ENCODE measurements at regions not wholly inside any gene's neighbourhood (a gene's known extent, or its start where the extent isn't known, plus 50 kb on each side); places are given as distances from the start of the nearest gene placed in this dataset.
A peak's percentile ranks its signal among the peaks of the same experiment; 100 is the strongest.

DNA sequence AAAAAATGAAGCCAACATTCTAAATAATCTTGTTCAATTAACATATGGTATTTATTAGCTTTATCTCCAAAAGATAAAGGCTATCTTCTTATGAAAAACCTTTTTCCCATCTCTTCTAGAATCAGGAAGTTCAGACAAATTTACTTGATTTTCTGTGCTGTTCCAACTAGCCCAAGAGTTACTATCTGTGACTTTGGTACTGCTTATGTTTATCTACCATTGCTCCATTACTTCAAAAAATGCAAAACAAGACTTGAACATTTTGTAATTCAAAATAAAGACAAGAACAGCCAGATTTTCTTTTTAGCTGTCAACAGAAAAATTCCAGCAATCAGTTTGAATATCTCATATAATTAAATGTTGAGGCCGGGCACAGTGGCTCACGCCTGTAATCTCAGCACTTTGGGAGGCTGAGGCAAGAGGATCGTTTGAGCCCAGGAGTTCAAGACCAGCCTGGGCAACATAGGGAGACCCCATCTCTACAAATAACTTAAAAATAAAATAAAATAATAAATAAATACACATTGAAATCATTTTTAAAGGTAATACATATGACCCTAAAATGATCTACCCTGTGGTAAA lies 188.5 kb downstream of the LTN1 start:
- POLR2A ChIA-PET (ENCODE audit: partially characterized antibody) = no interaction called here
- Histone ChIP-seq H3K4me1 (ENCODE audit: insufficient read depth, low read length) (no peaks in the 10 kb centered on the region), H3K4me3 (ENCODE audit: low read length in 2 of 2) (no peak overlapping the region), H3K9me3 (ENCODE audit: control insufficient read depth in 1 of 2, low read length in 2 of 2) (no peaks in the 10 kb centered on the region), H3K27me3 (ENCODE audit: insufficient read depth, low read length) (no peaks in the 10 kb centered on the region), H3K36me3 (ENCODE audit: insufficient read depth, low read length) (no peaks in the 10 kb centered on the region), H3K27ac (ENCODE audit: low read depth, low read length) (no peak overlapping the region)
- H3K36me3 Mint-ChIP-seq = peaks cover 9 to 41% of the 10 kb centered on the region in 2 donors
- peaks cover 0 to 2% of the 10 kb centered on the region in 2 donors for H3K27me3 Mint-ChIP-seq
- CTCF ChIA-PET (ENCODE audit: partially characterized antibody) = interaction anchor here (1.5 kb wide), 1 partner anchor 24 kb away, joined by 3 read pairs; no protein-coding TSS in a partner anchor
- peaks cover 0 to 4% (median 2%) of the 10 kb centered on the region in 4 donors for H3K4me1 Mint-ChIP-seq
- DNase-seq = no peak
- H3K9me3 Mint-ChIP-seq = peaks cover 2 to 12% (median 4%) of the 10 kb centered on the region in 8 donors
- no peak overlapping the region for H3K27ac Mint-ChIP-seq
- intact Hi-C loops (cut with micrococcal nuclease) = no loop called here
- H3K4me3 Mint-ChIP-seq = no peak overlapping the region

DNA sequence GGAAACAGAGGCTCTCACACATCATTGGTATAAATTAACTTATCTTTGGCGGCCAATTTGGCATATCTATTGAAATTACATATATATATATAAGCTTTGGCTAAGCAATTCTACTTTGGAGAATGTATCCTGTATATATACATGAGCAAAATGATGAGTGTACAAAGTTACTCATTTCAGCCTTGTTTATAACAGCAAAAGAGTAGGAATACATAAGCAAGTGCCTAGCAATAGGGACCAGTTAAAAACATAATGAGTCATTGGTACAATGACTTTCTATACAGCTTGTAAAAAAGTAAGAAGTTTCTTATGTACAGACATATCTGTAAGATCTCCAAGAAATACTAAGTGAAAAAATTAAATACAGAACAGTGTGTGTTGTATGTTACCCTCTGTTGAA lies 190.8 kb downstream of the LTN1 start:
- ChIA-PET POLR2A (ENCODE audit: partially characterized antibody) (interaction anchor here (0.6 kb wide), 1 partner anchor 22 kb away, joined by 3 read pairs; no protein-coding TSS in a partner anchor), CTCF (ENCODE audit: partially characterized antibody) (no interaction called here)
- no peaks in the 10 kb centered on the region for H3K36me3 ChIP-seq (ENCODE audit: insufficient read depth, low read length)
- no peaks in the 10 kb centered on the region for H3K27me3 ChIP-seq (ENCODE audit: insufficient read depth, low read length)
- peaks cover 0 to 3% (median 2%) of the 10 kb centered on the region in 4 donors for H3K4me1 Mint-ChIP-seq
- intact Hi-C loops (cut with micrococcal nuclease) = no loop called here
- H3K27ac ChIP-seq (ENCODE audit: low read depth, low read length) = no peak overlapping the region
- H3K36me3 Mint-ChIP-seq = peaks cover 3 to 30% of the 10 kb centered on the region in 2 donors
- no peak overlapping the region for H3K27ac Mint-ChIP-seq
- H3K9me3 ChIP-seq (ENCODE audit: control insufficient read depth in 1 of 2, low read length in 2 of 2) = no peaks in the 10 kb centered on the region
- no peak for DNase-seq
- H3K4me3 Mint-ChIP-seq = peak overlapping the region in 1 of 8 donors; percentile 43
- H3K27me3 Mint-ChIP-seq = no peaks in the 10 kb centered on the region
- H3K4me1 ChIP-seq (ENCODE audit: insufficient read depth, low read length) = no peaks in the 10 kb centered on the region
- H3K9me3 Mint-ChIP-seq = peaks cover 0 to 2% (median 0%) of the 10 kb centered on the region in 8 donors
- no peak overlapping the region for H3K4me3 ChIP-seq (ENCODE audit: low read length in 2 of 2)

DNA sequence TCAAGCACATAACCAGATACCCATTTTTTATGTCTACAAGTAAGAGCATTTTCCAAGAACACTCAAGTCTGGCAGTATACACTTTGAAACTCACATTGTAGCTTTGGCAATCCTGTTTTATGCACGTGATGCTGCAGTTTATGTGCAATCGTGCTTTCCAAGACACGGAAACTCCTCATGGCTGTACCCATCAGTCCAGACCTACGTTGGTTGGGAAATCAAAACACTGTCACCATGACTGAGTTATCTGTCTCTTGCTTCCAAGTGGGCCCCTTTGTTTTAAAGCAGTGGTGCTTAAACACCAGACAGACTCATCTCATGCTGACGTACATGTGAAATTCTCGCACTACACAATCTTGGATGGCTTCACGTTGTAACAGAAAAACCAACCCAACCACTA lies 192.8 kb downstream of the LTN1 start:
- DNase-seq = no peak
- POLR2A ChIA-PET (ENCODE audit: partially characterized antibody) = no interaction called here
- Histone ChIP-seq H3K36me3 (ENCODE audit: insufficient read depth, low read length) (no peaks in the 10 kb centered on the region), H3K4me3 (ENCODE audit: low read length in 2 of 2) (no peak overlapping the region), H3K4me1 (ENCODE audit: insufficient read depth, low read length) (no peaks in the 10 kb centered on the region), H3K27ac (ENCODE audit: low read depth, low read length) (no peak overlapping the region), H3K9me3 (ENCODE audit: control insufficient read depth in 1 of 2, low read length in 2 of 2) (no peaks in the 10 kb centered on the region), H3K27me3 (ENCODE audit: insufficient read depth, low read length) (no peaks in the 10 kb centered on the region)
- H3K27me3 Mint-ChIP-seq = no peaks in the 10 kb centered on the region
- intact Hi-C loops (cut with micrococcal nuclease) = no loop called here
- CTCF ChIA-PET (ENCODE audit: partially characterized antibody) = no interaction called here
- H3K4me3 Mint-ChIP-seq = no peak overlapping the region
- H3K9me3 Mint-ChIP-seq = peaks cover 0 to 2% (median 0%) of the 10 kb centered on the region in 8 donors
- H3K27ac Mint-ChIP-seq = no peak overlapping the region
- H3K4me1 Mint-ChIP-seq = peaks cover 0 to 3% (median 2%) of the 10 kb centered on the region in 4 donors
- H3K36me3 Mint-ChIP-seq = peaks cover 3 to 19% of the 10 kb centered on the region in 2 donors

DNA sequence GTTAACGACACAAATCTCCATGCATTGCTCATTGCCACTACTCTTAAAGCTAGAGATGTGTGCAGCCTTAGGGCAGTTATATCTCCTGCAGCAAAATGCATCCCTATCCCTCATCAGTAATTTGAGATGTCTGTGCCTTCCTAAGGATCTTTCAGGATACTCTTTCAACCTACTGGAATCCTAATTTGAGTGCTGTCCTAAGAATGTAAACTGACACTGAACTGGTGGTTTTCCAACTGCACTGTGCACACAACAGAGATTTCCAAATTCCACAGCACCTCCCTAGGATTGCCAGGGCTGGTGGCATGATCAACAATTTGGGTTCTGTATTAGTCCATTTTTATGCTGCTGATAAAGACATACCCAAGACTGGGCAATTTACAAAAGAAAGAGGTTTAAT lies 193.9 kb downstream of the LTN1 start:
- ChIA-PET CTCF (ENCODE audit: partially characterized antibody) (no interaction called here), POLR2A (ENCODE audit: partially characterized antibody) (no interaction called here)
- Mint-ChIP-seq H3K4me1 (peaks cover 0 to 3% (median 2%) of the 10 kb centered on the region in 4 donors), H3K9me3 (peaks cover 0 to 2% (median 0%) of the 10 kb centered on the region in 8 donors), H3K36me3 (peaks cover 3 to 19% of the 10 kb centered on the region in 2 donors), H3K27ac (no peak overlapping the region), H3K4me3 (no peak overlapping the region), H3K27me3 (no peaks in the 10 kb centered on the region)
- Histone ChIP-seq H3K27ac (ENCODE audit: low read depth, low read length) (no peak overlapping the region), H3K9me3 (ENCODE audit: control insufficient read depth in 1 of 2, low read length in 2 of 2) (no peaks in the 10 kb centered on the region), H3K27me3 (ENCODE audit: insufficient read depth, low read length) (no peaks in the 10 kb centered on the region), H3K4me1 (ENCODE audit: insufficient read depth, low read length) (no peaks in the 10 kb centered on the region), H3K4me3 (ENCODE audit: low read length in 2 of 2) (no peak overlapping the region), H3K36me3 (ENCODE audit: insufficient read depth, low read length) (no peaks in the 10 kb centered on the region)
- DNase-seq = no peak
- intact Hi-C loops (cut with micrococcal nuclease) = no loop called here

DNA sequence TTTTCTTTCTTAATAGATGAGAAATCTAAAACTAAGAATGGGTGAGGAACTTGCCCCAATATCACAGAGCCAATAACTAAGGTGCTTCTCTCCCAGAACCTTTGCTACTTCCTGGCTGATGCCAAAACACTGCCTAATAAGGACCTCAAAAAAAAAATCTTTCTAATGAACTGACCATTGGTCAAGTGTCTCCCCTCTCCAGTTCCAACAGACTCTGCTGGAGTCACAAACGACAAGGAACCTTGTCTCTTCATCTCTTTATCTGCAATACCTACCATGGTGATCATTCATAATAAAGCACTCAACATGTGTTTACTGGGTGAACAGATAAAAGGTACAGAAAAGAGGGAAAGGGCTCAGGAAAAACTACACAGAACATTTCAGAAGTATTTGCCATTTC lies 197.4 kb downstream of the LTN1 start:
- intact Hi-C loops (cut with micrococcal nuclease) = no loop called here
- POLR2A ChIA-PET (ENCODE audit: partially characterized antibody) = no interaction called here
- Histone ChIP-seq H3K27me3 (ENCODE audit: insufficient read depth, low read length) (no peaks in the 10 kb centered on the region), H3K36me3 (ENCODE audit: insufficient read depth, low read length) (no peaks in the 10 kb centered on the region), H3K4me3 (ENCODE audit: low read length in 2 of 2) (no peak overlapping the region), H3K27ac (ENCODE audit: low read depth, low read length) (no peak overlapping the region), H3K4me1 (ENCODE audit: insufficient read depth, low read length) (no peaks in the 10 kb centered on the region), H3K9me3 (ENCODE audit: control insufficient read depth in 1 of 2, low read length in 2 of 2) (no peaks in the 10 kb centered on the region)
- peaks cover 3 to 19% of the 10 kb centered on the region in 2 donors for H3K36me3 Mint-ChIP-seq
- no peak overlapping the region for H3K27ac Mint-ChIP-seq
- no peak for DNase-seq
- H3K4me3 Mint-ChIP-seq = no peak overlapping the region
- no peaks in the 10 kb centered on the region for H3K27me3 Mint-ChIP-seq
- peaks cover 0 to 2% (median 0%) of the 10 kb centered on the region in 8 donors for H3K9me3 Mint-ChIP-seq
- H3K4me1 Mint-ChIP-seq = peaks cover 0 to 3% (median 1%) of the 10 kb centered on the region in 4 donors
- CTCF ChIA-PET (ENCODE audit: partially characterized antibody) = no interaction called here

DNA sequence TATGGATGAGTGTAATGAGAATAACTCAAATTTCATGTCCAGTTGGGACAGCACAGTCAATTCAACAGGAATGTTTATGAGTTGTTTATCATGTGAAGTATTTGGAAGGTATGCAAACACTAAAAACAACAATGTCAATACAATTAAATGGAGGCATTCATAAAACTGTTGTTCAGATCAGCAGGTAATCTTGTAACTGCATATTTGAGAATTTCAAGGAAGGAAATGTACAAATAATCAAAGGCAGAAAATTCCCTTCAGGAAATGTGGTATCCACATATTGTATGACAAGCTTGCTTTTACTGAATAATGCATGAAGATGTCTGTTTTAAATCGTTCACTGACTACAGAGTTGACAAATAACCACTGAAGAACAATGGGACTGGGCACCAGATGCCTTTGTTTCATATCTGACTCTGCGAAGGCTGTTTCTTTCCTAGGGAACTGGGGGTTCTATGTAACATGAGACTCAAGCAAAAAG lies 198.3 kb downstream of the LTN1 start:
- no peaks in the 10 kb centered on the region for H3K27me3 ChIP-seq (ENCODE audit: insufficient read depth, low read length)
- H3K4me1 ChIP-seq (ENCODE audit: insufficient read depth, low read length) = no peaks in the 10 kb centered on the region
- no peaks in the 10 kb centered on the region for H3K9me3 ChIP-seq (ENCODE audit: control insufficient read depth in 1 of 2, low read length in 2 of 2)
- peaks cover 0 to 2% (median 0%) of the 10 kb centered on the region in 8 donors for H3K9me3 Mint-ChIP-seq
- ChIA-PET CTCF (ENCODE audit: partially characterized antibody) (no interaction called here), POLR2A (ENCODE audit: partially characterized antibody) (no interaction called here)
- no peak overlapping the region for H3K27ac ChIP-seq (ENCODE audit: low read depth, low read length)
- peaks cover 0 to 3% (median 1%) of the 10 kb centered on the region in 4 donors for H3K4me1 Mint-ChIP-seq
- DNase-seq = no peak
- peaks cover 0 to 11% of the 10 kb centered on the region in 2 donors for H3K36me3 Mint-ChIP-seq
- intact Hi-C loops (cut with micrococcal nuclease) = no loop called here
- H3K4me3 ChIP-seq (ENCODE audit: low read length in 2 of 2) = no peak overlapping the region
- H3K27ac Mint-ChIP-seq = no peak overlapping the region
- H3K36me3 ChIP-seq (ENCODE audit: insufficient read depth, low read length) = no peaks in the 10 kb centered on the region
- H3K4me3 Mint-ChIP-seq = no peak overlapping the region
- H3K27me3 Mint-ChIP-seq = no peaks in the 10 kb centered on the region

DNA sequence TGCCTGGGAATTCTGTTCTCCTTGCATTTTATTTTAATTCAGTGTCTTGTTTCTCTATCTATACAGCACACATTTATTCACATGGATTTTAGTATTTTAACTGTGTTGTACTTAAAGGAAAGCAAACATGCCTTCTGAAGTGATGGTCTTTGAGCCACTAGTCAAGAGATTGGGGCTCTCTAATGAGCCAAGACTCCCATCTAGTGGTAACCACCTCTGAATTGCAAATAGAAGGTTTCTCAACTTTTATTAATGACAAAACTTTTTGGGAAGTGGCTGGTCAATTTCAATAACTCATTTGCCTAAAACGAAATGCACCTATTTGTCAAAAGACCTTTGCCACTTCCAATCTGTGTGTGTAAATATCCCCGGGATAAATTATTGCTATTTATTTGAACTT lies 199.6 kb downstream of the LTN1 start:
- Mint-ChIP-seq H3K27ac (no peak overlapping the region), H3K9me3 (no peaks in the 10 kb centered on the region), H3K36me3 (peaks cover 0 to 4% of the 10 kb centered on the region in 2 donors), H3K4me1 (peaks cover 0 to 2% (median under 1%) of the 10 kb centered on the region in 4 donors), H3K4me3 (no peak overlapping the region), H3K27me3 (no peaks in the 10 kb centered on the region)
- Histone ChIP-seq H3K27me3 (ENCODE audit: insufficient read depth, low read length) (no peaks in the 10 kb centered on the region), H3K27ac (ENCODE audit: low read depth, low read length) (no peak overlapping the region), H3K4me3 (ENCODE audit: low read length in 2 of 2) (no peak overlapping the region), H3K4me1 (ENCODE audit: insufficient read depth, low read length) (no peaks in the 10 kb centered on the region), H3K36me3 (ENCODE audit: insufficient read depth, low read length) (no peaks in the 10 kb centered on the region), H3K9me3 (ENCODE audit: control insufficient read depth in 1 of 2, low read length in 2 of 2) (no peaks in the 10 kb centered on the region)
- intact Hi-C loops (cut with micrococcal nuclease) = no loop called here
- CTCF ChIA-PET (ENCODE audit: partially characterized antibody) = no interaction called here
- POLR2A ChIA-PET (ENCODE audit: partially characterized antibody) = no interaction called here
- no peak for DNase-seq

All from CD4-positive, alpha-beta memory T cell (primary cell).